DMS 273 (cell line): ENCODE measurements at regions not wholly inside any gene's neighbourhood (a gene's known extent, or its start where the extent isn't known, plus 50 kb on each side); places are given as distances from the start of the nearest gene placed in this dataset.
A peak's percentile ranks its signal among the peaks of the same experiment; 100 is the strongest.

Source experiments
- DNase-seq: peaks from one replicate; lab custom pipeline; 2025; ENCODE audit not compliant: unreplicated experiment; lab: John Stamatoyannopoulos, UW

DNA sequence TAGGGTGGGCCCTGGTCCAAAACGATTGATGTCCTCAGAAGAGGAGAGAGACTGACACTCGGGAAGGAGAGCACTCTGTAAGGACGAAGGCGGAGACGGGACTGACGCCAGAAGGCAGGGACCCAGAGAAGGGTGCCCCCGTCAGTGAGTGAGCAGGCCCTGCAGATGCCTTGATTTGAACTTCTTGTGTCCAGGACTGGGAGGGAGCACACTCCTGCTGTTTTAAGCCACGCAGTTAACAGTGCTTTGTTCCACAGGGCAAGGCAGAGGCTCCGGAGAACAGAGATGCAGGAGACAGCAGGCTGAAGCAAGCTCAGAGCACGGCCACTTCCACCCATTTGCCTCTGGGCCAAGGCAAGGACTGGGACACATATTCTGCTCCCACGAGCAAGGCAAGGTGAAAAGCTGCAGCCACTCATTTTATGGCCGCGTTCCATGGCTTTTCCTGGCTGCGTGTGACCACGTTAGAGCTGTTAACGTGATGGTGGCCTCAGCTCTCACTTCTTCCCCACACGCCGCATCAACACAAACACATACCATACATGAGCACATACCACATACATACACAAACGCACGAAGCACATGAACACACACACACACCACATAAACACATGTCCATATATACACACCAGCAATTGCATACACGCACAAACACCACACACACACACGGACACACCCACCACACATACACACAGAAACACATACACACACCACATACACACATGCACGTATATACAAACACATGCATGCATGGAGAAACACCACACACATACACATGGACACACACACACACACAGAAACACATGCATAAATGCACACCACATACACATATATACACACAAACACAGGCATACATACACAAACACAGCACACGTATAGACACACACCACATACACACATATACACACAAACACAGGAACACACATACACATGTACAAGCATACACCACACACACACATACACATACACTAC lies 521.0 kb upstream of the MYT1L start:
- DNase-seq: no peak

DNA sequence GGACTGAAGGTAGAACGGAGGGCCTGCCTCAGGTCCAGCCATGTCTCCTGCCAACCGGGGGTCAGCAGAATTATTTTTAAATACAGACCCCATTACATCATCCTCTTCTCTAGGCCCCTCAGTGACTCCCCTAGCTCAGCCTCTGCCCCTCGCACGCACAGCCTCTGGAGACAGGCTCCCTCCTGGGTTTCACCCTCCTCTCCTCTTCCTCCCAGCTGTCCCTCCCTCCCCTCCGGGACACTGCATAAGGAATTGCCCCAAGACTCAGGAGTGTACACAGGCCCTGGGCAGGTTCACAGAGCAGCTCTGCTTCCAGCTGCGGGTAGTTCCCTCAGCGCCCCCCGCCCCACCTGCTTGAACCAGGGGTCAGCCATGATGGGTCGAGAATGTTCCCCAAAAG lies 520.2 kb upstream of the MYT1L start:
- no peak for DNase-seq

DNA sequence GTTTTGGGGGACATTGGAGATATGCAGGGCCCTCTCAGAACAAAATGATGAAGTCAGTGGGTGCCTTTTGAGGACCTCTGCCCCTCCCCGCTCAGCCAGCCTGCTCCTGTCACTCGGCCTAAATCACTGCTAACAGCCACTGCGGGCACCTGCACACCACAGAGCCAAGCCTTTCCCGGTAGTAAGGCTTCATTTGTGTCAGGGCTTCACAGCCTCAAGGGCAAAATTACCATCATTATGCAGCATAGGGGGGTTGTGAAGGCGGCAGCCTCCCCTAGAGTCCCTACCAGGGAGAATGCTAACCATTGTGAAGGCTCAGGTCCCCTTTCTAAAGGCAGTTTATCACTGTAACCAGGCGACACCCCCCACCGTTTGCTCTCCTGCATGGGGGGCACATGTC lies 519.8 kb upstream of the MYT1L start:
- DNase-seq: no peak

DNA sequence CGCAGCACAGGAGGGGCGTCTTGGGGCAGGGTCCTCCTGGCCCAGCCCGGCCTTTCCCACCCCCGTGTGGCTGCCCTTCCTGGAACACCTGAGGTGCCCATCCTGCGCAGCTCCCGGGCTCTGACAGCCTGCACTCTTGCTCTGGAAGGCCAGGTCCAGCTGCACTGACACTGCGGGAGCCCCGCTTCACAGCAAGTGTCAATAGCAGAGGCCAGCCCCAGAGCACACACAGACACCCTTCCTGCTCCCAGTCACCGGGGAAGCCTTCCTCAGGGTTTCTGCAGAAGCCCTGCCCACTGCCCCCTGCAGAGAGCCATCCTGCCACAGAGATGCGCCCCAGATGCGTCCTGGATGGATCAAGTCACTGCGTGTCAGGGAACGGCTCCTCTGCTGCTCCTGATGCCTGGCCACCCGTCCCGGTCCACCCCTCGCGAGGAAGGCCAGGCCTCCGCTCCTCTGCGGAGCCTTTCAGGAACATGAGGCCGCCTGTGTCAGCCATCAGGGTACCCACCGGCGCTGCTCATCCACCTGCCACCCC lies 519.2 kb upstream of the MYT1L start:
- DNase-seq: no peak

DNA sequence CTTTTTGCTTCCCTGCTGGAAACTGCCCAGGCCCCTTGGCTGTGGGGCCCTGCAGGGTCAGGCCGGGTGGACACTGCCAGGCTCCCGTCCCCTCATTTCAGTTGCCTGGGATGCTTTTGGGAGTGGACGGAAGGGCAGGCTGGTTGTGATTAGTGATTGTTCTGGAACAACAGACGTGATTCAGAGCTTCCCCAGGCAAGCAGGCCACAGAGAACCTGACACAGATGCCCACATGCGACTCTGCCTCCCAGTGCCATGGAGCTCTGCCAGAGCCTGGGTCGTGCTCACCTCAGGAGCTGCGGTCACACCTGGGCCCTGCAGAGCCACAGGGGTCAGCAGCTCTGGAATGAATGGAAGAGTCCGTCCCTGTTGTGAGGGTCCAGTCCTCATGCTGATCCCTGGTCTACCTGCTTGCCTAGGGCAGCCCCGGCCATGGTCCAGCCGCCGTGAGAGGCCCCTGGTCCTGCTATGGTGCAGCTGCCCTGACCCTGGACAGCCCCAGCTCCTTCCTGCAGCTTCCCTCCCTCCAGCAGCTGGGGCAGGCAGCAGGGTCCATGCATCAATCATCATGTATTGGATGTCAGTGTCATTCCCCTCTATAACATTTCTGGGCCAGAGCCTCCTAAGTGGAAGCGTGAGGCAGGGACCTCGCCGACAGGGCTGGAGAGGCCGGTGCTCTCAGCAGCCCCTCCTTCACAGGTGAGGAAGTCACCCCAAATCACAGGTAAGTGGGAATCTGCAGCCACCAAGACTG lies 518.6 kb upstream of the MYT1L start:
- no peak for DNase-seq

DNA sequence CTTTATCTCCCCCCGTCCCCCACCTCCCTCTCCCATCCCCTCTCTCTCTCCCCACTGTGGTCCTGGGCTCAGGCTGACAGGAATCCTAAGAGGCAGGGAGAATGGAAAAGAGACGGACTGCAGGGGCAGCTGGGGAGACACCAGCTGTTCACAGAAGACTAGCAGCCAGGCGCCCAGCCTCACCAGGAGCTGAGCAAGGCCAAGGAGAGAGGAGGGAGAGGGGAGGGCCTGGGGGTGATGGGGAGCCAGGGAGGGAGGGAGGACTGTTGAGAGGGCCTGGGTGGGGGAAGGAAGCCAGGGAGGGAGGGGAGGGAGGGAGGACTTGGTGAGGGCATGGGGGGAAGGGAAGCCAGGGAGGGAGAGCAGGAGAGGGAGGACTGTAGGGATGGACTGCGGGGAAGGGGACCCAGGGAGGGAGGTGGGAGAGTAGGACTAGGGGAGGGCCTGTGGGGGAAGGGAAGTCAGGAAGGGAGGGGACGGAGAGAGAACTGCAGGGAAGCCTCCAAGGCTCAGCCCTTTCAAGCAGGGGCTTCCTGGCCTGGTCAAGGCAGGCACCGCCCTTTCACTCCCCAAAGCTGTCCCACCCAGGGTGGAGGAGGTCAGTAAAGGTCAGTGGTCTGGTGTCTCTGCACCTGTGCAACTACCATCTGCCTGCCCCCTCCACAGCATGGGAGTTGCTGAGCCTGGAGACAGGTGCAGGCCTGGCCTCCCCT lies 517.7 kb upstream of the MYT1L start:
- peak; percentile 75 for DNase-seq

DNA sequence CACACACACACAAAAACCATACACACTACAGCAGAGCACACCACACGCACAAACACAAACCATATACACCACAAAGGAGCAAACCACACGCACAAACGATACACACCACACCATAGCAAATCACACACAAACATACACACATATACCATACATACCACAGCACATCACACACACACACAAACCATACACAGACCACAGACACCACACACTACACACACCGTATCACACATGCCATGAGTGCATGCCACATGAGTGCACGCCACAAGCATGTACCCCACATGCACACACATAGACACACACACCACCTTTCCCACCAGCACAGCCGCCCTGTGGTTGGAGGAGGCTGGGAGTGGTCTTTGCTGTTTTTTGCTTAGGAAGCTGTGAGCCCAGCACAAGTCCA lies 517.1 kb upstream of the MYT1L start:
- no peak for DNase-seq

DNA sequence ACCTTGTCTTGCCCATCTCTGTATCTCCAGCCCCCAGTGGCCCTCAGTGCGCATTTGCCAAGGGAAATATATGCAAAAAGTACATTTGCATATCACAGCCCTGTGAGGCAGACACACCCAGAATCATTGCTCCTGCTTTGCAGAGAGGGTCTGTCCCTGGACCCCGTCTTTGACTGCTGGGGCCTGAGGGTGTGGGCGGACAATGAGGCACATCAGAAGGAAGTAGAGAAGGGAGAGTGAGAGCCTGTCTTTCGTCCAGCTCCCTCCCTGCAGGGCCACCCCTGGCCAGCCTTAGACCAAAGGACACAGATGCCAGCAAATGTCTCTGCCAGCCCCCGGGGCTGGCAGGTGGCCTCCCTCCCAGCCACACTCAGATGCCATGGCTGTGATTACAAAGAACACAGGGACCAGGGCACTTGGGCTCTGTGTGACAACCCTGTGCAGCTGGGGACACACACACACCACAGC lies 516.2 kb upstream of the MYT1L start:
- peak; percentile 74 for DNase-seq

DNA sequence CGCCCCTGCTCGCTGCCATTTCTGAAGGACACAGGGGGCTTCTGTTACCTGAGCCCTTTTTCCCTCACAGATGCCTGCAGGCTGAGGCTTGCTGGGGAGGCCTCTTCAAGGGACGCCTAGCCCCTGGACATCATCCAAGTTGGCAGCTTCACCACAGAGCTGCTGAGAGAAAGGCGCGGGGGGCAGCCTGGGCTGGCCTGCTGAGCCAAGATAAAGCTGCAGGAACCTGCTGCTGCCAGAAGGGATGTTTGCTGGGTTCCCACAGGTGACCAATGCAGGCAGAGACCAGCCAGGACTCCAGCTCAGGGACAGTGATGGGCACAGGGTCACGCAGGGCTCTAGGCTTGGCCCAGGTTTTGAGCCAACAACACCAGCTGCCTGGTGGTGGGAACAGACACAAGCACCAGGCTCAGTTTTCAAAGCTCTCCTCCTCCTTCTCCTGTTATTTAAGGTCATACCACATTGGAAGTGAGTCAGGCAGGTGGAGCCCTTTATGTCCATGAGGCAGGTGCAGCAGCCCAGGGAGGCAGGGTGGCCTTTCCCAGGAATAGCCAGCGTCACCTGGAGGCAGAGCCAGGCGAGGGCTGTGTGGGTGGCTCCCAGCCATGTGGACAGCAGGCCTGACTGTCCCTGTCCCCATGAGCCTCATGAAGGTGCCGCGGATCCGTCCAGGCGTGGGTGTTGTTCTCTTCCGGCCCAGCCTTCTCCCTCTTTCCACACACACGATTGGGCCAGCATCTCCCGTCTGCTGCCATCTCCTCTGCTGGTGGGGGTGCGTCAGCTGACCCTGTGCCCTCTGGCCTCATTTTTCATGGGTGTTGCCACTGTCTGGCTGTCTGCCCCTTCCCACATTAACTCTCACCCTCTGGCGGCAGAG lies 515.5 kb upstream of the MYT1L start:
- peak; percentile 97 for DNase-seq

DNA sequence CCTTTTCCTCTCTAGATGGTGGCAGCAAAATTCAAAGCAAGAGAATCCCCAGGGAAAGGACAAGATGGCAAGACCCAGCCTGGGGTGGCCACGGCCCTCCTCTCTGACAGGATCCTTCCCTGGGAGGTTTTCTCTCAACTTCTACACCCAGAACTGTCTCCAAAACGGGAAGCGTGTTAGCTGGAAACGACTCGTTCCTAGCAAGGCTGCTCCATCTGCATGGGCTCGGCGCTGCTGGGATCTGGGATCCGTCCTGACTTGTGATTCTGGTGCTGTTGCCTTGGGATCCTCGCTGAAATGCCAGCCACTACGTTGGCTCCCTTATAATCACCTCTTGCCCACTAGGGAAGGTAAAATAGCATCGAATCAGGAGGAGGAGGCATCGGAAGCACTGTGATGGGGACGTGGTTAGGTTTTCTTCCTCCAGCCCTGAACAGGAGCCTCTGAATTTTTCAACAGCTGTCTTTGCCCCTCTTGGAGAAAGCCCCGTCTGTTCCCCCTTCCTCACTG lies 514.8 kb upstream of the MYT1L start:
- DNase-seq: no peak

DNA sequence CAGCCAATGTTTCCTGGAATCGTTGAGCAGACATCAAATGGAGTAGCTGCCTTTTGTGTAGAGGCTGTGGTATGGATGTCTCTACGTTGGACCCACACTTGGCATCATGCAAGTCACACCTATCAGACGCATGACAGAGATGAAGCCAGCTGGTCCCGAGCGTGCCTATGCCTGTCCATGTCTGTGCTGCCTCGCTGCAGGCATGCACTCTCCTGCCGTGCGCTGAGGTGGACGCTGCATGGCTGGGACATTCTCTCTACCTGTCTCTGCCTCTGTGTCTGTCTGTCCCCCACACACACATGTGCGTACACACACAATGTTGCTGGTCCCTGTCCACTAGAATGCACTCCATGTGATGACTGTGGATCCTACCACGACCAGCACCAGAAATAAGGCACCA lies 514.2 kb upstream of the MYT1L start:
- peak; percentile 32 for DNase-seq

DNA sequence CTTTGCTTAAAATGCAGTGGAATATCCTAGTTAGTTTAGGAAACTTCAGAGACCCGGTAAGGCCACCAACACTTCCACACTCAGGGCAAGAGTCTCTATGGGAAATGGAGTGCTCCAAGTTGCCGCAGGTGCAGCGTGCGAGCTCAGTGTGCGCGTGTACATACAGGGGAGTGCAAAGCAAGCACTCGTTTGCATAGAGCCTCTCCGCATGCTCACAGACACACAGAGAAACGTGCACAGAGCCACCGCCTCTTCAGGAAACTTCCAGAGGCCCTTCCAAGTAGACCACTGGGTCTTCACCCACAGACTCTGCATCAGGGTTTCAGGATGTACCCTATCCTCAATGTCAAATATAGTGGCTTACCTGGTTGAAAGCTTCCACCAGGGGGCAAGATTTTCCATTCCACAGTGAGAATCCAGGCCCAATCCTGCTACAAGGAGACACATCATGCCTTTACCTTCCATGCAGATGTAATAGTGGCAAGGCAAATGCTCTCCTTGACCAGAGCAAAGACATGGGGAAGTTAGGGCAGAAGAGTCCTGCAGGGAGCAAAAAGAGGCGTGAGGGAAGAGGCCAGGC lies 513.0 kb upstream of the MYT1L start:
- peak; percentile 49 for DNase-seq

DNA sequence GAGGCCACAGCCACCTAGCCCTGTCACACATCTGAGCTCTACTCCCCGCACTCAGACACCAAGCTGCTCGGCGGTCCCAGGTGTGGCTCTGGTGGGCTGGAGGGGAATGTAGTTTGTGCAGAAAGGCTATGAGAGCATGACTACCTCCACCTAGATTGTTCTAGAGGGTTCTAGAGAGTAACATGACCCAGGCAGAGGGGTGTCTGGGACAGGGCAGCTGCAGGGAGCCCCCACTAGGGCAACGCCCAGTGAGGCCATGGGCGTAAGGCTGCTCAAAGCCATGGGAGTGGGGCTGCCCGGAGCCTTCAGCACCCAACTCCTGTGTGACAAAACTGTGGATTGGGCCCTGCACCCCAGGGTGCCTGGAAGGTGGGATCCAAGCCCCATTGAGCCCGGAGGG lies 511.4 kb upstream of the MYT1L start:
- no peak for DNase-seq

DNA sequence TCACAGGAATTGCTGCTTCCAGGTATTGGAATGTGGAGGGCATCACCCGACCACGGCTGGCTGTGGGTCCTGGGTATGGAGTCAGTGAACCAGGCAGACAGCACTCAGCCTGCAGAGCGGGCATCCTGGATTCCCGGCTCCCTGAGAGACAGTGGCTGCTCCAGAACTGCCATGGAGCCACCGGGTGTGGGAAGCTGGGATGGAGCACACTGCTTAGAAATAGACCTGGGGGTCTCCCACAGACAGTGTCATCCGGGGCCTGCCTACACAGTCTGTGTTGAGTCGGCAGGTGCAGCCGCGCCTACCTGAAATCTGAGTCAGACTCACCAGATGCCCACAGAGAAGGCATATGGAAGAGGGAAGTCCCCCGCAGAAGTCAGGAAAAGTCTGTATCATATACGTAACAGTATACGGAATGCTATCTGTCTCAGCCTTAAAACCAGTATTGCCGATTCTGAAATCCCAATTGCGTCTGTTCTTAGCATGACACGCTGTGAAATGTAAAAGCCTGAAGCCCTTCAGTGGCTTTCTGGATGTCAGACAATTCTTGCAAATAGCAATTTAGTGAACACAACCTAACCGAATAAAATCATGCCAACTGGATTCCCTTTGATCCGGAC lies 509.7 kb upstream of the MYT1L start:
- DNase-seq: peak; percentile 30

DNA sequence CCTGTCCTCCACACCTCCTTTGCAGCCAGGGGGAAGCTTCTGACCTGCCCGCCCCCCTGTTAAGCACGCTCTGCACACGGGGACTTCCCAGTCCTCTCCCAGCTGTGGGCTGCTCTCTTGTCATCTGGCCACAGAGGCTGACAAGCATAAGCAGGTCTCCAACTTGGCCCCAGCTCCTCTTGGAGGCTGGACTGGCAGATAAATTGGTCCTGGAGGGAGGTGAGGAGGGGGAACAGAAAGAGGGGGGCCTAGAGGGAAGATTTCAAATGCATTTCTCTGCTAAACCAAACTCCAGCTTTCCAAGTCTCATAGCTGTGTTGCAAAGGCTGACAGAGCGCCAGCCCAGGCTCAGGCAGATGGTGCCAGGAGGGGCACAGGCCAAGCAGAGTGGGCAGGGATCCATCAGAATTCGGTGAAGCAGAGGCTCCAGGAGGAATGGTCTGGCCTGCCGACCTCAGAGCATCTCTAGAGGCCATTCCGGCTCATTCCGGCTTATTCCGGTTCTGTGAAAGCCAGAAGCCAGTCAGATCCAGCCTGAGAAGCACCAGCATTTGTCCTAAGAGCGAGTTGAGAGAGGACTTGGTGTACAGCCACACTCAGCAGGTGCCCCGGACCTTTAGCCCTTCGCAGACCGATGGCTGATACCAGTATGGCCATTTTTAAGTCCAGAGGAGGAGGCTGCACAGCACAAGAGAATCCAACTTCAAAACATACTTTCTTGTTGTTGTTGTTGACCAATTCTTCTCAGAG lies 508.9 kb upstream of the MYT1L start:
- peak; percentile 64 for DNase-seq

DNA sequence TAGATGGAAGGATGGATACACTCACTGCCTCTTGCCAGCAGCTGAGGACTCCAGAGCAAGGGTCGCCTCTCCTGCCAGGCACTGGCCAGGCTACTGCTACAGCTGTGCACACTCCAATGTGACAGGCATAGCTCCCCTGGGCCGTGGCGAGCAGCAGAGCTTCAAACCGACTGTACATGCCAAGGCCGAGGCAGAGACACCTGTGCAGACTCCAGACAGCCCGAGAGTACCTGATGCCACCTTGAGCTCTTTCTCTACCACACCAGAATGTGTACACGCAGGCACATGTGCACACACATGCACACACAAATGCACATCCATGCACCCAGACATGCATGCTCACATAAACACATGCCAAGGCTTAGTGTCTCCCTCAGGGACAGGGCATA lies 508.3 kb upstream of the MYT1L start:
- no peak for DNase-seq

DNA sequence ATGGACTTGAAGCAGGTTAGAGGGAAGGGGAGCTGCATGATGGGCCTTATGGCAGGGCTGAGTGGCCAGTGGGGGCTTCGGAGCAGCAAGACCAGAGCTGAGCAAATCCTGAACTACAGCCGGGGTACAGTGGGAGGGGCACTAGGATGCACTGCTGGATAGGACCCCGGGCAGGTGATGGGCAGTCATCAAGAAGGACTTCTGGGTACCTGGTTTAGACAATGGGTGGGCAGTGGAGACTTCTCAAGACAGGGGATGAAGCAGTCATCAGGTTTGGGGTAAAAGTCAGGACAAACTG lies 507.4 kb upstream of the MYT1L start:
- DNase-seq: no peak

DNA sequence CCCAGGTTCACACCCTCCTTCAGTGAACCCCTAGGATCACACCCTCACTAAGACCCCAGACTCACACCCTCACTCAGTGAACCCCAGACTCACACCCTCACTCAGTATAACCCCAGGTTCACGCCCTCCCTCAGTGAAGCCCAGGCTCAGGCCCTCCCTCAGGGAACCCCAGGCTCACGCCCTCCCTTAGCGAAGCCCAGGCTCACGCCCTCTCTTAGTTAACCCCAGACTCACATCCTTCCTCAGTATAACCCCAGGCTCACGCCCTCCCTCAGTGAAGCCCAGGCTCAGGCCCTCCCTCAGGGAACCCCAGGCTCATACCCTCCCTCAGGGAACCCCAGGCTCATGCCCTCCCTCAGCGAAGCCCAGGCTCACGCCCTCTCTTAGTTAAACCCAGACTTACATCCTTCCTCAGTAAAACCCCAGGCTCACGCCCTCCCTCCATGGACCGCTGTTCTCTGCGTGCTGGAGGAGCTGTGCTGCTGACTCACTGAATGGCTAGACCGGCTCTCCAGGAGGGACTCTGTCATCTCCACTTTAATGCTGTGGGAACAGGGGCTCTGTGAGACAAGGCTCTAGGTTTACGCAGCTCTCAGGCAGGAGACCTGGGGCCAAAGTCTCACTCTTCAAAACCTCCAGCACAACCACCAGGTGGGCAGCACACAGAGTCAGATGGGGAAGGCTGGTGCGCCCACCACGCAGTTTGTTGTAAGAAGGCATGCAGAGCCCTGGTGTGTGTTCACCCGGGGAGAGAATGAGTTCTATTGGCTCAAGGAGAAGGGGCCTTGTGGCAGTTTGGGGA lies 506.9 kb upstream of the MYT1L start:
- DNase-seq: no peak
